Activated B cell treated with CpG ODN at 0.5 μM for 24 hours (primary cell): ENCODE measurements at regions not wholly inside any gene's neighbourhood (a gene's known extent, or its start where the extent isn't known, plus 50 kb on each side); places are given as distances from the start of the nearest gene placed in this dataset.

Source experiments
- ATAC-seq: fragments of 200-7000 bp; cut with Tn5 transposase; one replicate; pipeline ENCODE4 v1.10.0; 2021; ENCODE audit warnings: low read depth, mild to moderate bottlenecking, moderate library complexity
- CTCF ChIA-PET: fragments of 350-600 bp; sonication (Branson Sonifier 250); formaldehyde crosslinking; loops from one replicate; lab custom pipeline; 2021; ENCODE audit warnings: antibody characterized with exemption; lab: Charles Lee
- POLR2A ChIA-PET: fragments of 350-600 bp; sonication (Branson Sonifier 250); formaldehyde crosslinking; loops from one replicate; lab custom pipeline; 2021; ENCODE audit warnings: antibody characterized with exemption; lab: Charles Lee
- DNase-seq: peaks from one replicate; pipeline ENCODE4 v3.0.0; 2022
- H3K27ac Mint-ChIP-seq: one replicate; pipeline ENCODE4 v1.8.0; 2020; ENCODE audit warnings: mixed read lengths
- H3K27me3 Mint-ChIP-seq: one replicate; pipeline ENCODE4 v1.8.0; 2021; ENCODE audit warnings: mixed read lengths
- H3K36me3 Mint-ChIP-seq: one replicate; pipeline ENCODE4 v1.8.0; 2021; ENCODE audit warnings: low read depth, mixed read lengths
- H3K4me1 Mint-ChIP-seq: one replicate; pipeline ENCODE4 v1.8.0; 2021; ENCODE audit warnings: mixed read lengths
- H3K4me3 Mint-ChIP-seq: one replicate; pipeline ENCODE4 v1.8.0; 2020; ENCODE audit warnings: mild to moderate bottlenecking, mixed read lengths
- H3K9me3 Mint-ChIP-seq: one replicate; pipeline ENCODE4 v1.8.0; 2020; ENCODE audit warnings: mixed read lengths
- intact Hi-C: fragments of 100-400 bp; cut with micrococcal nuclease; formaldehyde crosslinking; loops from one replicate; pipeline ENCODE4 v1.15.1; 2024
- TF ChIP-seq, protein P1 (sequence below): fragments of 200-600 bp; IDR thresholded peaks from one replicate; pipeline ENCODE4 v1.8.0; 2022; ENCODE audit warnings: antibody characterized with exemption, mild to moderate bottlenecking

DNA sequence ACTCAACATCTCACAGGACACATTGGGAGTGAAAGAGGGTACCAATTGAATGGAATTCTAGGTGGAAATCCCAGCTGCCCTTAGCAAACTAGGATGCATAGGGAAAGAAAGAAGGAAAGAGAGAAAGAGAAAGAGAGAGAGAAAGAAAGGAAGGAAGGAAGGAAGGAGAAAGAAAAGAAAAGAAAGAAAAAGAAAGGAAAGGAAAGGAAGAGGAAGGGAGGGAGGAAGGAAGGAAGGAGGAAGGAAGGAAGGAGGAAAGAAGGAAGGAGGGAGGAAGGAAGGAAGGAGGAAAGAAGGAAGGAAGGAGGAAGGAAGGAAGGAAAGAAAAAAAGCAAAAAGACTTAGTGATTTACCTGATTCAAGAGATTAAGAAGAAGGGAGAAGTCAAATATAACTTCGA is 143.9 kb downstream of the SS18 start:
- DNase-seq (no peak), ATAC-seq (no peak)
- H3K27me3 Mint-ChIP-seq: peaks cover 4% of the 10 kb centered on the region
- intact Hi-C loops: no loop called here
- H3K4me3 Mint-ChIP-seq: no peak overlapping the region
- H3K9me3 Mint-ChIP-seq: peaks cover 2% of the 10 kb centered on the region
- ChIA-PET CTCF (no interaction called here), POLR2A (no interaction called here)
- TF ChIP-seq, protein P1, sequence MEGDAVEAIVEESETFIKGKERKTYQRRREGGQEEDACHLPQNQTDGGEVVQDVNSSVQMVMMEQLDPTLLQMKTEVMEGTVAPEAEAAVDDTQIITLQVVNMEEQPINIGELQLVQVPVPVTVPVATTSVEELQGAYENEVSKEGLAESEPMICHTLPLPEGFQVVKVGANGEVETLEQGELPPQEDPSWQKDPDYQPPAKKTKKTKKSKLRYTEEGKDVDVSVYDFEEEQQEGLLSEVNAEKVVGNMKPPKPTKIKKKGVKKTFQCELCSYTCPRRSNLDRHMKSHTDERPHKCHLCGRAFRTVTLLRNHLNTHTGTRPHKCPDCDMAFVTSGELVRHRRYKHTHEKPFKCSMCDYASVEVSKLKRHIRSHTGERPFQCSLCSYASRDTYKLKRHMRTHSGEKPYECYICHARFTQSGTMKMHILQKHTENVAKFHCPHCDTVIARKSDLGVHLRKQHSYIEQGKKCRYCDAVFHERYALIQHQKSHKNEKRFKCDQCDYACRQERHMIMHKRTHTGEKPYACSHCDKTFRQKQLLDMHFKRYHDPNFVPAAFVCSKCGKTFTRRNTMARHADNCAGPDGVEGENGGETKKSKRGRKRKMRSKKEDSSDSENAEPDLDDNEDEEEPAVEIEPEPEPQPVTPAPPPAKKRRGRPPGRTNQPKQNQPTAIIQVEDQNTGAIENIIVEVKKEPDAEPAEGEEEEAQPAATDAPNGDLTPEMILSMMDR: no peak
- H3K27ac Mint-ChIP-seq: no peak overlapping the region
- H3K36me3 Mint-ChIP-seq: no peaks in the 10 kb centered on the region
- no peaks in the 10 kb centered on the region for H3K4me1 Mint-ChIP-seq

DNA sequence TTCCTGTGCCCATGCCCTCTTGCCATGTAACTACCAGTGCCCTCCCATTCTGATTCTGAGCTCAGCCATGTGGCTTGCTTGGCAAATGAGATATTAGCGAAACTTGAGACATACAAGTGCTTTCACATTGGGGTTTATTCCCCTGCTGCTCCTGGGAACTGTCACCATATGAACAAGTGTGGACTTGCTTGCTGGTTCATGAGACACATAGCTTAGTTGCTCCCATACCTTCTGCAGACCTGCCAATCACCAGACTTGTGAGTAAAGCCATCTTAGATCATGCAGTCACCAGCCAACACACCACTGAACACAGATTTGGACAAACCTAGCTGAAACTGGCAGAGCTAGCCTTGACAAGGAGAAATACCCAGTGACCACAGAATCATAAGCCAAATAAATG is 155.1 kb downstream of the SS18 start:
- no peak for ATAC-seq
- H3K4me3 Mint-ChIP-seq: no peak overlapping the region
- H3K27me3 Mint-ChIP-seq: peaks cover 27% of the 10 kb centered on the region
- ChIA-PET POLR2A (no interaction called here), CTCF (no interaction called here)
- H3K9me3 Mint-ChIP-seq: peaks cover 3% of the 10 kb centered on the region
- TF ChIP-seq, protein P1: no peak
- H3K27ac Mint-ChIP-seq: no peak overlapping the region
- no peak for DNase-seq
- no peaks in the 10 kb centered on the region for H3K4me1 Mint-ChIP-seq
- intact Hi-C loops: no loop called here
- no peaks in the 10 kb centered on the region for H3K36me3 Mint-ChIP-seq

DNA sequence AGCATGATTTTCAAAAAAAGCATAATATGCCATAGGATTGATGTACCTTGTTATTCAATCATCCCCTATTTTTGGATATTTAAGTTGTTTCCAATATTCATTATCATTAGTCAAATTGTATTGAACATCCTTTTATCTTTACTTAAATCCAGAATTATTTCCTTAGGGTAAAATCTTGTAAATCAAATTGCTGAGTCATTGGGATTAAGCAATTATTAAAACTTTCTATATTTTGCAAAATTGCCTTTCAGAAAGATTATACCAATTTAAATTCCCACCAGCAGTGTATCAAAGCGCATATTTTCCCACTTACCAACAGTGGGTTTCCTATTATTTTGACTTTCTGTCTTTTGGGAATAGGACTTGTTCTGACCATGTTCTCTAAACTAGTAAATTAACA is 159.3 kb downstream of the SS18 start:
- POLR2A ChIA-PET: no interaction called here
- Mint-ChIP-seq H3K4me1 (no peaks in the 10 kb centered on the region), H3K27ac (no peak overlapping the region), H3K4me3 (no peak overlapping the region), H3K9me3 (peaks cover 3% of the 10 kb centered on the region), H3K27me3 (peaks cover 8% of the 10 kb centered on the region), H3K36me3 (no peaks in the 10 kb centered on the region)
- no peak for DNase-seq
- intact Hi-C loops: no loop called here
- ATAC-seq: no peak
- CTCF ChIA-PET: no interaction called here
- TF ChIP-seq, protein P1: no peak

DNA sequence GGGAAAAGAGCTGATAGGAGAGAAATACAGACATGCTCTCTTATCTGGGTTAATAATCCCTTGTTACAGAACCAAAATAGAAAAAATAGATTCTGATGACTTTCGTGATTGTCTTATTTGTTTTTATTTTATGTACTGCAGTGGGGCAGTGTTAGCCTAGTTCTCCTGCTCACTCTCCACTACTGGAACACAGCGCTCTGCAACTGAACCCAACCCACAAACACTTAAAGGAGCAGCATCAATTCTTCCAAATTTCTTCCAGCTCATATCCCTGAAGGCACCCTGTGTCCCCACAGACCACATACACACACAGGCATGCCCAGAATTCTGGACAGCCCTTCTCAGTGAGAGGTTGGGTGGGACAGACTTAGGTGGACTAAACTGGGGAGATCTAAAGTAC is 160.6 kb downstream of the SS18 start:
- intact Hi-C loops: loop anchor here (10.0 kb wide), 1 partner anchor 195 kb away; no protein-coding TSS in a partner anchor
- Mint-ChIP-seq H3K36me3 (no peaks in the 10 kb centered on the region), H3K4me1 (no peaks in the 10 kb centered on the region), H3K9me3 (peaks cover 3% of the 10 kb centered on the region), H3K27me3 (peaks cover 7% of the 10 kb centered on the region), H3K4me3 (no peak overlapping the region), H3K27ac (no peak overlapping the region)
- DNase-seq (no peak), ATAC-seq (no peak)
- CTCF ChIA-PET: no interaction called here
- POLR2A ChIA-PET: no interaction called here
- TF ChIP-seq, protein P1: no peak

DNA sequence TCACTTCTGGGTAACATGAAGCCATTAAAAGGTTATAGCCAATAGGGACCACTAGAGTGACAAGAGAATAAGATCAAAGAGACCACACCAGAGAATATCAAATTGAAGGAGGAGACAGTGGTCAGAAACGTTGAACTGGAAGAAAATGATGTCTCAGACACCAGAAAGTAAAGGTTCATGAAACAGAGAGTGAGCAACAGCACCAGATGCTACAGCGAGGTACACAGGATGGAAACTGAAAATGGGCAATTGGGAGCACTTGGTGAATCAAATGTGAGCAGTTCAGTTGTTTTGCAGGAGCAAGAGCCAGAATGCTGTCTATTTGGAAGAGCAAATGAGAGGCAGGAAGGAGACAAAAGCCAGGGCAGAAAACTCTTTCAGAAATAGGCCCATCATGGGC is 162.6 kb downstream of the SS18 start:
- TF ChIP-seq, protein P1: no peak
- no peak for DNase-seq
- POLR2A ChIA-PET: no interaction called here
- H3K4me3 Mint-ChIP-seq: no peak overlapping the region
- intact Hi-C loops: loop anchor here (10.0 kb wide), 1 partner anchor 197 kb away; no protein-coding TSS in a partner anchor
- H3K9me3 Mint-ChIP-seq: peaks cover 2% of the 10 kb centered on the region
- H3K27ac Mint-ChIP-seq: no peak overlapping the region
- no peaks in the 10 kb centered on the region for H3K36me3 Mint-ChIP-seq
- no peak for ATAC-seq
- no peaks in the 10 kb centered on the region for H3K4me1 Mint-ChIP-seq
- CTCF ChIA-PET: no interaction called here
- peaks cover 4% of the 10 kb centered on the region for H3K27me3 Mint-ChIP-seq
